ENCODE measurements at regions not wholly inside any gene's neighbourhood (a gene's known extent, or its start where the extent isn't known, plus 50 kb on each side); places are given as distances from the start of the nearest gene placed in this dataset.
A peak's percentile ranks its signal among the peaks of the same experiment; 100 is the strongest.
"Not testable (repeated sequence)": the region's sequence is repeated elsewhere in the genome, so short reads cannot be mapped to it uniquely, and the experiment has no call there.

- DNase-seq (ENCODE audit: low spot score): no peak
These were observed 90.5 kb downstream of the ACTL7B start for GRCh38 chr9:108765265-108765664.

GRCh38 chr9:108762348-108763055, 93.3 kb downstream of the ACTL7B start:
- DNase-seq (ENCODE audit: low spot score): no peak

GRCh38 chr9:108761655-108762347, 94.0 kb downstream of the ACTL7B start:
- peak; percentile 76 for DNase-seq (ENCODE audit: low spot score)

GRCh38 chr9:108760841-108761240, 94.9 kb downstream of the ACTL7B start:
- DNase-seq (ENCODE audit: low spot score): no peak

GRCh38 chr9:108759835-108760234, 96.0 kb downstream of the ACTL7B start:
- DNase-seq (ENCODE audit: low spot score): no peak

- no peak for DNase-seq (ENCODE audit: low spot score)
These were observed 96.4 kb downstream of the ACTL7B start for GRCh38 chr9:108759399-108759798.

GRCh38 chr9:108756746-108757490, 98.9 kb downstream of the ACTL7B start:
- no peak for DNase-seq (ENCODE audit: low spot score)

GRCh38 chr9:108755979-108756378, 99.8 kb downstream of the ACTL7B start:
- DNase-seq (ENCODE audit: low spot score): no peak

- no peak for DNase-seq (ENCODE audit: low spot score)
These were observed 104.4 kb downstream of the ACTL7B start for GRCh38 chr9:108751369-108751768.

GRCh38 chr9:108750661-108751215, 105.0 kb downstream of the ACTL7B start:
- no peak for DNase-seq (ENCODE audit: low spot score)

- no peak for DNase-seq (ENCODE audit: low spot score)
These were observed 107.0 kb downstream of the ACTL7B start for GRCh38 chr9:108748776-108749175.

GRCh38 chr9:108746864-108747263, 108.9 kb downstream of the ACTL7B start:
- no peak for DNase-seq (ENCODE audit: low spot score)

- no peak for DNase-seq (ENCODE audit: low spot score)
These were observed 109.8 kb downstream of the ACTL7B start for GRCh38 chr9:108746001-108746400.

GRCh38 chr9:108744641-108745040, 111.1 kb downstream of the ACTL7B start:
- DNase-seq (ENCODE audit: low spot score): no peak

- no peak for DNase-seq (ENCODE audit: low spot score)
These were observed 111.8 kb downstream of the ACTL7B start for GRCh38 chr9:108743901-108744371.

- DNase-seq (ENCODE audit: low spot score): no peak
These were observed 112.4 kb downstream of the ACTL7B start for GRCh38 chr9:108743416-108743815.

- DNase-seq (ENCODE audit: low spot score): no peak
These were observed 113.6 kb downstream of the ACTL7B start for GRCh38 chr9:108742191-108742590.

- not testable (repeated sequence) for DNase-seq (ENCODE audit: low spot score)
These were observed 124.5 kb downstream of the ACTL7B start for GRCh38 chr9:108731292-108731691.

GRCh38 chr9:108727580-108728111, 128.1 kb downstream of the ACTL7B start:
- no peak for DNase-seq (ENCODE audit: low spot score)

- no peak for DNase-seq (ENCODE audit: low spot score)
These were observed 131.1 kb downstream of the ACTL7B start for GRCh38 chr9:108724652-108725051.

- DNase-seq (ENCODE audit: low spot score): no peak
These were observed 131.7 kb downstream of the ACTL7B start for GRCh38 chr9:108724122-108724521.

GRCh38 chr9:108722396-108722795, 133.4 kb downstream of the ACTL7B start:
- no peak for DNase-seq (ENCODE audit: low spot score)
